Tibial nerve (tissue), 4 donors: ENCODE measurements at regions not wholly inside any gene's neighbourhood (a gene's known extent, or its start where the extent isn't known, plus 50 kb on each side); places are given as distances from the start of the nearest gene placed in this dataset.

Experiments
- DNase-seq, 2 donors: peaks; one replicate each; pipeline ENCODE4 v3.0.0-alpha.2; 2019; ENCODE audit warnings: low spot score in 2 of 2
- H3K27ac ChIP-seq, 4 donors: fragments of 200-600 bp; sonication (generic) in 3 of 4; one replicate each; pipeline ENCODE4 v1.5.1; 2017 to 2019; ENCODE audit warnings: mild to moderate bottlenecking in 1 of 4
- H3K27me3 ChIP-seq, 2 donors: fragments of 200-600 bp; sonication (generic) in 1 of 2; one replicate each; pipeline versions ENCODE4 v1.5.1 to v1.6.0; 2017 to 2019
- H3K36me3 ChIP-seq, 3 donors: fragments of 200-600 bp; sonication (generic); one replicate each; pipeline ENCODE4 v1.5.1; 2018 to 2019
- H3K4me1 ChIP-seq, 4 donors: fragments of 200-600 bp; sonication (generic) in 3 of 4; one replicate each; pipeline ENCODE4 v1.5.1; 2017 to 2019
- H3K4me3 ChIP-seq, 4 donors: fragments of 200-600 bp; sonication (generic) in 3 of 4; one replicate each; pipeline ENCODE4 v1.5.1; 2017 to 2019; ENCODE audit warnings: mild to moderate bottlenecking in 1 of 4, moderate library complexity in 1 of 4
- H3K9me3 ChIP-seq, 4 donors: fragments of 200-600 bp; sonication (generic) in 3 of 4; one replicate each; pipeline ENCODE4 v1.5.1; 2017 to 2019
- CTCF ChIP-seq, 5 experiments: fragments of 200-600 bp in 3 of 5; fragments of 450-650 bp in 2 of 5; sonication (generic) in 3 of 5; IDR thresholded peaks; one replicate each; pipeline ENCODE4 v1.5.1; 2016 to 2019; ENCODE audit warnings: antibody characterized with exemption in 5 of 5, mild to moderate bottlenecking in 3 of 5, moderate library complexity in 2 of 5
- EP300 ChIP-seq, 2 donors: sonication (generic); formaldehyde crosslinking; IDR thresholded peaks; one replicate each; pipeline ENCODE4 v1.6.1; 2017; ENCODE audit warnings: antibody characterized with exemption in 2 of 2, mild to moderate bottlenecking in 1 of 2
- POLR2A ChIP-seq, 2 donors: fragments of 450-650 bp; IDR thresholded peaks; one replicate each; pipeline ENCODE4 v1.6.1; 2017; ENCODE audit warnings: antibody characterized with exemption in 2 of 2, mild to moderate bottlenecking in 2 of 2, moderate library complexity in 2 of 2
- WGBS, 2 donors: methylation state at CpG; one replicate each; pipeline ENCODE4 v1.1.5; 2018; 5-methylcytosine and 5-hydroxymethylcytosine counted together

GRCh38 chr16:26273607-26274006 lies 581.8 kb downstream of the HS3ST4 start:
- H3K4me3 ChIP-seq, result no peak overlapping the region
- H3K36me3 ChIP-seq, result no peaks in the 10 kb centered on the region
- H3K4me1 ChIP-seq, result no peaks in the 10 kb centered on the region
- no peak overlapping the region for H3K27ac ChIP-seq
- no peak for DNase-seq
- 56 to 61% methylated on average over 3 of the region's 3 CpGs for WGBS, 2 donors
- peaks cover 0 to 9% (median 0%) of the 10 kb centered on the region in 4 donors for H3K9me3 ChIP-seq
- no peaks in the 10 kb centered on the region for H3K27me3 ChIP-seq
- TF ChIP-seq POLR2A (IDR thresholded peaks at IDR 0.05) (no peak), EP300 (IDR thresholded peaks at IDR 0.05) (no peak), CTCF (IDR thresholded peaks at IDR 0.05) (no peak)

GRCh38 chr16:26275021-26275590 lies 583.3 kb downstream of the HS3ST4 start:
- DNase-seq, result no peak
- TF ChIP-seq CTCF (IDR thresholded peaks at IDR 0.05) (no peak), POLR2A (IDR thresholded peaks at IDR 0.05) (no peak), EP300 (IDR thresholded peaks at IDR 0.05) (no peak)
- 62 to 71% methylated on average over 3 of the region's 3 CpGs for WGBS, 2 donors
- Histone ChIP-seq H3K9me3 (peaks cover 0 to 17% (median 0%) of the 10 kb centered on the region in 4 donors), H3K27me3 (no peaks in the 10 kb centered on the region), H3K4me3 (no peak overlapping the region), H3K36me3 (no peaks in the 10 kb centered on the region), H3K27ac (no peak overlapping the region), H3K4me1 (no peaks in the 10 kb centered on the region)

GRCh38 chr16:26276289-26276688 lies 584.5 kb downstream of the HS3ST4 start:
- no peak for DNase-seq
- no peak overlapping the region for H3K27ac ChIP-seq
- WGBS, 2 donors, result 77 to 80% methylated on average over 4 of the region's 4 CpGs

GRCh38 chr16:26281381-26282110 lies 589.8 kb downstream of the HS3ST4 start:
- no peak overlapping the region for H3K27ac ChIP-seq
- no peak overlapping the region for H3K4me3 ChIP-seq
- DNase-seq, result no peak
- no peaks in the 10 kb centered on the region for H3K4me1 ChIP-seq
- no peaks in the 10 kb centered on the region for H3K36me3 ChIP-seq
- H3K27me3 ChIP-seq, result no peaks in the 10 kb centered on the region
- TF ChIP-seq EP300 (IDR thresholded peaks at IDR 0.05) (no peak), POLR2A (IDR thresholded peaks at IDR 0.05) (no peak), CTCF (IDR thresholded peaks at IDR 0.05) (no peak)
- peaks cover 0 to 17% (median 0%) of the 10 kb centered on the region in 4 donors for H3K9me3 ChIP-seq
- 63 to 81% methylated on average over 8 of the region's 8 CpGs for WGBS, 2 donors

More at GRCh38 chr16:26276289-26276688, 584.5 kb downstream of the HS3ST4 start:
- Histone ChIP-seq H3K9me3 (peaks cover 0 to 17% (median 0%) of the 10 kb centered on the region in 4 donors), H3K36me3 (no peaks in the 10 kb centered on the region), H3K27me3 (no peaks in the 10 kb centered on the region), H3K4me1 (no peaks in the 10 kb centered on the region), H3K4me3 (no peak overlapping the region)
- TF ChIP-seq EP300 (IDR thresholded peaks at IDR 0.05) (no peak), CTCF (IDR thresholded peaks at IDR 0.05) (no peak), POLR2A (IDR thresholded peaks at IDR 0.05) (no peak)

GRCh38 chr16:26295625-26296304 lies 604.0 kb downstream of the HS3ST4 start:
- no peaks in the 10 kb centered on the region for H3K36me3 ChIP-seq
- WGBS, 2 donors, result 48 to 55% methylated on average over 12 of the region's 12 CpGs
- TF ChIP-seq POLR2A (IDR thresholded peaks at IDR 0.05), result no peak
- TF ChIP-seq EP300 (IDR thresholded peaks at IDR 0.05), result no peak
- TF ChIP-seq CTCF (IDR thresholded peaks at IDR 0.05), result no peak

More at GRCh38 chr16:26295625-26296304, 604.0 kb downstream of the HS3ST4 start:
- Histone ChIP-seq H3K27ac (no peak overlapping the region), H3K4me1 (no peaks in the 10 kb centered on the region), H3K9me3 (no peaks in the 10 kb centered on the region), H3K4me3 (no peak overlapping the region), H3K27me3 (no peaks in the 10 kb centered on the region)
- no peak for DNase-seq
